Prostate gland (tissue), 2 donors: ENCODE measurements at regions not wholly inside any gene's neighbourhood (a gene's known extent, or its start where the extent isn't known, plus 50 kb on each side); places are given as distances from the start of the nearest gene placed in this dataset.

Source experiments
- DNase-seq: peaks from one replicate; pipeline ENCODE4 v3.0.0-alpha.2; 2019; ENCODE audit warnings: low spot score
- H3K27ac ChIP-seq, 2 donors: fragments of 200-600 bp; sonication (generic); 2 replicates each; pipeline ENCODE4 v1.5.1; 2017 to 2019
- H3K27me3 ChIP-seq: fragments of 200-600 bp; sonication (generic); replicated peaks from 2 replicates; pipeline ENCODE4 v1.5.1; 2019; ENCODE audit not compliant: insufficient read depth
- H3K36me3 ChIP-seq, 2 donors: fragments of 200-600 bp; sonication (generic); 1 replicate in 1 of 2; 2 replicates in 1 of 2; pipeline versions ENCODE4 v1.5.1 to v1.8.1; 2017 to 2019
- H3K4me1 ChIP-seq: fragments of 200-600 bp; sonication (generic); replicated peaks from 2 replicates; pipeline ENCODE4 v1.5.1; 2019
- H3K4me3 ChIP-seq, 2 donors: fragments of 200-600 bp; sonication (generic); 2 replicates each; pipeline ENCODE4 v1.5.1; 2017 to 2019
- H3K9me3 ChIP-seq: fragments of 200-600 bp; sonication (generic); 2 replicates; pipeline ENCODE4 v1.5.1; 2017
- CTCF ChIP-seq, 4 experiments: fragments of 200-600 bp in 2 of 4; fragments of 450-650 bp in 2 of 4; sonication (generic) in 2 of 4; IDR thresholded peaks; 1 replicate in 3 of 4; 2 replicates in 1 of 4; pipeline ENCODE4 v1.5.1; 2016 to 2019; ENCODE audit warnings: antibody characterized with exemption in 4 of 4, mild to moderate bottlenecking in 2 of 4, moderate library complexity in 2 of 4
- POLR2A ChIP-seq: fragments of 450-650 bp; IDR thresholded peaks from one replicate; pipeline ENCODE4 v1.6.1; 2016; ENCODE audit warnings: antibody characterized with exemption, mild to moderate bottlenecking
- POLR2AphosphoS5 ChIP-seq: sonication (generic); formaldehyde crosslinking; IDR thresholded peaks from one replicate; pipeline ENCODE4 v1.6.1; 2017; ENCODE audit warnings: antibody characterized with exemption
- WGBS: methylation state at CpG from one replicate; pipeline ENCODE4 v1.1.5; 2018; 5-methylcytosine and 5-hydroxymethylcytosine counted together
- intact Hi-C: fragments of 100-400 bp; cut with DNase I; formaldehyde crosslinking; loops from one replicate; pipeline ENCODE4 v1.14.2; 2022

GRCh38 chr18:41244591-41245037 is 710.4 kb upstream of the PIK3C3 start:
- Histone ChIP-seq H3K4me3 (no peak overlapping the region), H3K36me3 (no peaks in the 10 kb centered on the region), H3K9me3 (no peaks in the 10 kb centered on the region), H3K4me1 (no peaks in the 10 kb centered on the region), H3K27ac (no peak overlapping the region), H3K27me3 (no peaks in the 10 kb centered on the region)
- intact Hi-C loops = no loop called here
- 64% methylated on average over 3 of the region's 3 CpGs for WGBS
- DNase-seq = no peak
- TF ChIP-seq POLR2A (no peak), CTCF (IDR thresholded peaks at IDR 0.05) (no peak), POLR2AphosphoS5 (no peak)

- no peaks in the 10 kb centered on the region for H3K36me3 ChIP-seq
- no peak for DNase-seq
- intact Hi-C loops = no loop called here
- no peak for TF ChIP-seq POLR2AphosphoS5
- TF ChIP-seq CTCF (IDR thresholded peaks at IDR 0.05) = no peak
- no peak for TF ChIP-seq POLR2A
- no peaks in the 10 kb centered on the region for H3K9me3 ChIP-seq
- 95% methylated on average over 1 of the region's 1 CpG for WGBS
- H3K4me1 ChIP-seq = no peaks in the 10 kb centered on the region
- no peaks in the 10 kb centered on the region for H3K27me3 ChIP-seq
- H3K4me3 ChIP-seq = no peak overlapping the region
- no peak overlapping the region for H3K27ac ChIP-seq
Observed at GRCh38 chr18:41237317-41237716, 717.7 kb upstream of the PIK3C3 start.

DNA sequence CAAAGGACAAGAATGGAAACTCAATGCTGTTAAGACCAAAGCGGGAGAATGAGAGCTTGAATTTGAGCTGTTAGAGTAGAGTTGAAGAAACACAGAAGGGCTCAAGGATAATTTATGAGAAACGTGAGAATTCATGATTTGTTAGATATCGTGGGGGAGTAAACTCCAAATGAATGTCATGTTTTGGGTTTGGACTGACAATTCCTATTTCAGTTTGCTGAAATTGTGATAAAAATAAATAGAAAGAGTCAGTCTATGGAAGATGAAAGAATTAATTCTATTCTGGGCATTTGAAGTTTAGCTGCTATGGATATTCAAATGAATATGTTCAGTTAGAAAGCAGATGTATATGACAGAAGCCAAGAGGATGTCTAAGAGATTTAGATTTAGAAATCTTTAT is 723.4 kb upstream of the PIK3C3 start:
- H3K4me3 ChIP-seq = no peak overlapping the region
- H3K36me3 ChIP-seq = no peaks in the 10 kb centered on the region
- intact Hi-C loops = no loop called here
- 73% methylated on average over 3 of the region's 3 CpGs for WGBS
- H3K27me3 ChIP-seq = no peaks in the 10 kb centered on the region
- H3K27ac ChIP-seq = no peak overlapping the region
- no peak for DNase-seq
- no peaks in the 10 kb centered on the region for H3K9me3 ChIP-seq
- no peaks in the 10 kb centered on the region for H3K4me1 ChIP-seq
- no peak for TF ChIP-seq POLR2AphosphoS5

GRCh38 chr18:41227993-41228392 is 727.0 kb upstream of the PIK3C3 start:
- intact Hi-C loops = no loop called here
- Histone ChIP-seq H3K36me3 (no peaks in the 10 kb centered on the region), H3K9me3 (no peaks in the 10 kb centered on the region), H3K4me1 (no peaks in the 10 kb centered on the region), H3K27me3 (no peaks in the 10 kb centered on the region), H3K4me3 (no peak overlapping the region), H3K27ac (no peak overlapping the region)
- TF ChIP-seq POLR2AphosphoS5 (no peak), CTCF (IDR thresholded peaks at IDR 0.05) (no peak), POLR2A (no peak)
- WGBS = 92% methylated on average over 1 of the region's 1 CpG
- DNase-seq = no peak

DNA sequence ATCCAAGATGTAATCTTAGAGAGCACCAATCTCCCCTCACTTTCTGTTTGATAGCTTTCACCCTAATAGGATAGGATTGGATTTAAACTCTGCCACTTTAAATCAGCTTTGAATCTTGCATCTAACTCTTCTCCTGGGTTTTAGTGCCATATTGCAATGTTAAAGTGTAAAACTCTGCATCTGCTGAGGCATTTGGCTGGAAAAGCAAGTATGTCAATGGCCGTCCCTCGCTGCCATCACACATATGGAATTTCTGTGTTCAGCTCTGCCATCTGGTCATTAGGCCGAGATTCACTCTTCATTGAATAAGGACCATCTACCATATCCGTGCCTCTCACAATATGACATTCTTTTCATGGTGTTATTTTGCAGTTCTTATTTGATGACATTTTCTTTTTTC is 728.1 kb upstream of the PIK3C3 start:
- intact Hi-C loops = no loop called here
- no peak for TF ChIP-seq CTCF (IDR thresholded peaks at IDR 0.05)
- no peak for TF ChIP-seq POLR2A
- no peak for TF ChIP-seq POLR2AphosphoS5
- no peak for DNase-seq
- H3K9me3 ChIP-seq = no peaks in the 10 kb centered on the region
- H3K27me3 ChIP-seq = no peaks in the 10 kb centered on the region
- 95% methylated on average over 4 of the region's 4 CpGs for WGBS
- no peak overlapping the region for H3K27ac ChIP-seq
- no peaks in the 10 kb centered on the region for H3K4me1 ChIP-seq
- H3K4me3 ChIP-seq = no peak overlapping the region
- H3K36me3 ChIP-seq = no peaks in the 10 kb centered on the region
